ENCODE measurements at regions not wholly inside any gene's neighbourhood (a gene's known extent, or its start where the extent isn't known, plus 50 kb on each side); places are given as distances from the start of the nearest gene placed in this dataset.

- DNase-seq (ENCODE audit: low spot score): no peak
Observed at GRCh38 chr6:155521719-155522118, 66.1 kb upstream of the NOX3 start.

DNA sequence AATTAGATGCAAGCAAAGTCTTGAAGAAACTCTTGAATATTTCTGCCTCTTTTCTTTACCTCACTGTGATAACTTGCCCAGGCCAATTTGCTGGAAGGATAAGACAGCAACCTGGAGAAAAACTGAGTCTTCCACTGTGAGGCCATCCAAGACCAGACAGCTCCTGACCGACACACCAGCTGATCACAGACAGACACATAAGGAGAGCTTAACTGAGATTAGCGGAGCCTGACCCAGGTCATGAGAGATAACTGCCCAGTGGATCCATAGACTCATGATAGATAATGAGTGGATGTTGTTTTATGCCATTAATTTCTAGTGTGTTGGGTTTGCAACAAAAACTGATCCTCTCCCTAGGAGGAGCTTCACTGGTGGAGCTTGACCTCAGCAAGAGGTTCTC lies 64.4 kb upstream of the NOX3 start:
- DNase-seq (ENCODE audit: low spot score): no peak

- no peak for DNase-seq (ENCODE audit: low spot score)
Observed at GRCh38 chr6:155519176-155519738, 63.6 kb upstream of the NOX3 start.

DNA sequence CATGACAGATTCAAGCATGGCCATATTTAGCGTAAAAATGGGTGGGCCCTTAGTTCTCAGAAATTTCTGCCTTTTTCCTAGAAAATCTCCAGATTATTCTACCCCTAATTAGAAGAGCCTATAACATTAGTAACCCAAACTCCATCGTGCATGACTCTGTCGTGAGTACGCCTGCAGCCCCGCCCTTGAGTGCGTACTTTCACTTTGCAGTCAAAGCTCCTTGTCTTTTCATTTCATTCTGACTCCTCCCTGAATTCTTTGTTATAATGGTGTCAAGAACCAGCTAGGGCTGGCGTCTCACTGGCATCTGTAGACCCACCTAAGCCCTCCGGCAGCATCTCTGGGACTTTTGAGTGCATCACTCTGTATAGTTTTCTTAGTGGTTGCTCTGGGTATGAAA lies 61.7 kb upstream of the NOX3 start:
- no peak for DNase-seq (ENCODE audit: low spot score)

GRCh38 chr6:155510879-155511278 lies 55.2 kb upstream of the NOX3 start:
- no peak for DNase-seq (ENCODE audit: low spot score)

GRCh38 chr6:155509743-155510475 lies 54.3 kb upstream of the NOX3 start:
- no peak for DNase-seq (ENCODE audit: low spot score)

DNA sequence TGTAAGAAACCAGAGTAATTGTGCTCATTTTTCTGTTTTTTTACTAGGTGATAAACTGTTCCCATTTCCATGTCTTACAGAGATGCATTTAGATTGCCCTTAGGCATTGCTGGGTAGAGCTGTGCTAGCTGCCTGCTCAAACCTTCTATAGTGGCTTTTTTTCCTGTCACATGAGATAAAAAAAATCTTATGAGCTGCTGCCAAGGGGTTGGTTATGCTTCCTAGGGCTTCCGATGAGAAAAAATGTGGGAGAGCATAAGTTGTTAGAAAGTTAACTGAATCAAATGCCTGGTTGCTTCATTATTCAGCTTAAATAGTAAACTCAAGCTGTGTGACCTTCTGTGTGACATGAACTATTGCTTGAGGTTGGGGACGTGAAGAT lies 50.0 kb upstream of the NOX3 start:
- DNase-seq (ENCODE audit: low spot score): no peak

Measured in hematopoietic multipotent progenitor cell treated with erythropoietin and hydrocortisone succinate and interleukin-3 and kit ligand, for 17 days (in vitro differentiated cells).